NCI-H82 (cell line): ENCODE measurements at regions not wholly inside any gene's neighbourhood (a gene's known extent, or its start where the extent isn't known, plus 50 kb on each side); places are given as distances from the start of the nearest gene placed in this dataset.

Source experiments
- DNase-seq: peaks from one replicate; lab custom pipeline; 2025; lab: John Stamatoyannopoulos, UW

DNA sequence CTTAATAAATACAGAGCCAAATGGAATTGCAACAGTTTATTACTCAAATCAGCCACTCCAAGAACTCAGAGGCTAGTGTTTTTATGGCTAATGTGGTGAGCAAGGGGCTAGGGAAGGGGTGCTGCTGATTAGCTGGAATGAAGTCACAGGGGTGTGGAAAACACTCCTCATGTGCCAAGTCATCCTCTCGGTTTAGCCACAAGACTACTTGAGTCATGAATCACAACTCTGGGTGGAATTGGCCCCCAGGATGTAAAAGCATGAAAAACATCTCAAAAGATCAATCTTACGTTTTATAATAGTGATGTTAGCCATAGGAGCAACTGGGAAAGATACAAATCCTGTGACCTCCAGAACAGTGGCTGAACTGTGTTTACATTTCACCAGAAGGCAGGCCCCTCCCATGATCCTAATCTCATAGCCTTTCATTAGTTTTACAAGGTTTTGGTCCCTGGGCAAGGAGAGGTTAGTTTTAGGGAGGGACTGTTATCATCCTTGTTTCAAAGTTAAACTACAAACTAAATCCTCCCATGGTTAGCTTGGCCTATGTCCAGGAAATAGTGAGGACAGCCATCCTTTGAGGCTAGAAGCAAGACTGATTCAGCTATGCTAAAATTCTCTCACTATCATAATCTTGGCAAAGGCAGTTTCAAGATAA, 2020.1 kb upstream of the PCDH20 start:
- DNase-seq, result no peak

- DNase-seq, result peak; percentile 23
Observed at GRCh38 chr13:63433546-63434150, 2018.0 kb upstream of the PCDH20 start.

GRCh38 chr13:63427170-63427569, 2011.5 kb upstream of the PCDH20 start:
- peak; percentile 36 for DNase-seq

GRCh38 chr13:63425131-63425530, 2009.5 kb upstream of the PCDH20 start:
- DNase-seq, result no peak

- no peak for DNase-seq
Observed at GRCh38 chr13:63421123-63421522, 2005.5 kb upstream of the PCDH20 start.

DNA sequence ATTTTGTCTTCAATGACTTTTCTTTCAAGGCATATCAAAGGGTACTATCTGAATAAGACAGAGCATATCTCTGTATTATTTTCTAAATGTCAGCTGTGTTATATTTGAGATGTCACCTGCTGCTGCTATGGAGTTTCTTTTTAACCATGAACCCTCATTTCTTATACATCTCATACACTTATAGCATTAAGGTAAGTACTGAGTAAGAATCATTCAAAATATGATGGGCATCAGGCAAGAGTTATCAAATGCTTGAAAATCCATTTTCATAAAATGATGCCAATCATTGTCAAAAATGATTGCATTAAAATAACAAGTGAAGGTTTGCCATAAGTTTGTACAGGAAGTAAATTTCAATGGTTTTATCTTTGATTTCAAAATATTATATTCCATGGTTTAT, 2005.0 kb upstream of the PCDH20 start:
- DNase-seq, result no peak

- no peak for DNase-seq
Observed at GRCh38 chr13:63414247-63414646, 1998.6 kb upstream of the PCDH20 start.

DNA sequence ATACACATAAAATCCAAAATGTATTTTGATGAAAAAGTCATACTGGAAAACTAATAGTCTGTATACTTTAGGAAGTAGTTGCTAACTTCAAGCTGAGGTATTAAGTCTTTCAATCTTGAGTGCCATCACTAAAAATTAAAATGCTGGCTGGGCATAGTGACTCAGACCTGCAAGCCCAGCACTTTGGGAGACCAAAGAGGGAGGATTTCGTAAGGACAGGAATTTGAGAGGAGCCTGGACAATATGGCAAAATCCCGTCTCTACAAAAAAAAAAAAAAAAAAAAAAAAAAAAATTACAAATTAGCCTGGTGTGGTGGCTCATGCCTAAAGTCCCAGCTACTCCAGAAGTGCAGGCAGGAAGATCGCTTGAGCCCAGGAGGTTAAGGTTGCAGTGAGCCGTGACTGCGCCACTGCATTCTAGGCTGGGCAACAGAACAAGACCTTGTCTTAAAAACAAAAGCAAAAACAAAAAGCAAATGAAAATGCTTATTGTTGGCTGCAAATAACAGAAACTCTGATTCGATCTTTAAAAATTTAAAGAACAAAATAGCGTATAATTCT, 1994.2 kb upstream of the PCDH20 start:
- DNase-seq, result no peak

- DNase-seq, result peak; percentile 57
Observed at GRCh38 chr13:63408331-63409189, 1992.9 kb upstream of the PCDH20 start.

GRCh38 chr13:63403733-63404132, 1988.1 kb upstream of the PCDH20 start:
- no peak for DNase-seq

DNA sequence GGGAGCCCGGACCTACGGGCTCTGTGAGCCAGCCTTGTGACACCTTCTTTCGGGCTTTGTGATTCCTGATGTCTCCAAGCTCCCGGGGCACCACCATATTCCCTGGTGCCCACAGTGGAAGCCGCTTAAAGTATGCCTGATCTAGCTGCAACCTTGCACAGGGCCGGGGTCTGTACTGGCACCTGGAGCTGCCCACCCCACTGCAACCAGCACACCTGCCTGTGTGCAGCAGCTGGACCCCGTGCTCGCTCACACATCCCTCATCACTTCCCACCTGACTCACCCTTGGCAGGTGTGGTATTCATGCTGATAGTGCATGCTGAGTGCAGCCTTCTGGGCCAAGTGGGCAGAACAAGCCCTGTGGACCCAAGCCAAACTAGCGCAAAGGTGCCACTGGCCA, 1981.1 kb upstream of the PCDH20 start:
- DNase-seq, result no peak

GRCh38 chr13:63393112-63393511, 1977.5 kb upstream of the PCDH20 start:
- no peak for DNase-seq

DNA sequence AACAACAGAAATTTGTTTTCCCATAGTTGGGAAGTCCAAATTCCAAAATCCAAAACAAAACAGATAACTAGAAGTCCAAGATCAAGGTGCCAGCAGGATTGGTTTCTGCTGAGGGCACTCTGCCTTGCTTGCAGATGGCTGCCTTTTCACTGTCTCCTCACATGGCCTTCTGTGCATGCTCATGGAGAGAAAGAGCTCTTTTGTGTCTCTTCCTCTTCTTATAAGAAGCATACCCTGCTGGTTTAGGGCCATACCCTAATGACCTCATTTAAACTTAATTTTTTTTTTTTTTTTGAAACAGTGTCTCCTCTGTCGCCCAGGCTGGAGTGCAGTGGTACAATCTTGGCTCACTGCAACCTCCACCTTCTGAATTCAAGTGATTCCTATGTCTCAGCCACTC, 1974.1 kb upstream of the PCDH20 start:
- no peak for DNase-seq

DNA sequence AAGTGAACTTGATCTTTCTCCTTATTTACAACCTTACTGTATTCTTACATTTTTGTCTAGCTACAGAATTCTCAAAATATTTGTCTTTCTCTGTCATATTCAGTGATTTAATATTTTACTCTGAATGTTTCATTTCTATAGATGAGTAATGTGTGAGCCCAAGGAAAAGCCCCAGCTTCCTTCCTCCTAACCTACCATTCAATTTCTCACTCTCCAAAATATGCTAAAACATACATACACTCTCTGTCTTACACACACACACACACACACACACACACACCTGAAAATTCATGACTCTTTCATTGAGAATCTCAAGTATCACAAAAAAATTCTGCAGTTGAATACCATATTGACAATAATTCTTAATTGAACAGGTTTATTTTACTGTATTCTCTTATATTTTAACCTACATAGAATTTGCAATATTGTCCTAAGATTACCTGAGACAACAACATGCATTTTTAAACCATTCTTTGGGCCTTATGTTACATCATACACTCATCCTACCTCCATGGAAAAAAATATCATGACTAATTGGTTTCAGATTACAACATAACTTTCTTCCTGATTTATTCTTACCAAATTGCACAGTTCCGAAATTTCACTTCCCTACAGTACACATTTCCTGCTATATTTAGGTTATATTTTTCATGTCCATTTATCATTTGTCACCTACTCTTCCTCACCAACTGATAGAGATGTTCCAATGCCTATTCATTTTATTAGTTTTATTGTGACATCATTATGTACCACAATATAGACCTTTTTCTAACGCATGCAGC, 1965.6 kb upstream of the PCDH20 start:
- no peak for DNase-seq

DNA sequence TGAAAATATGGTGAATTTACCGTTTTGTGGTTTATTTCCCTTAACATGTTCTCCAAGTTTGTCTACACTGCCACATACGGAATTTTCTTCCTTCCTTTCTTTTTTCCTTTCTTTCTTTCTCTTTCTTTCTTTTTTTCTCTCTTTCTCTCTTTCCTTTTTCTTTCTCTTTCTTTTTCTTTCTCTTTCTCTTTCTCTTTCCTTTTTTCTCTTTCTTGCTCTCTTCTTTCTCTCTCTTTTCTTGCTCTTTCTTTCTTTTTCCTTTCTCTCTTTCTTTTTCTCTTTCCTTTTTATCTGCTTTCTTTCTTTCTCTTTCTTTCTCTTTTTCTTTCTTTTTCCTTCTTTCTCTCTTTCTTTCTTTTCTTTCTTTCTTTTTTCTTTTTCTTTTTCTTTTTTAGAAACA, 1962.3 kb upstream of the PCDH20 start:
- DNase-seq, result no peak

DNA sequence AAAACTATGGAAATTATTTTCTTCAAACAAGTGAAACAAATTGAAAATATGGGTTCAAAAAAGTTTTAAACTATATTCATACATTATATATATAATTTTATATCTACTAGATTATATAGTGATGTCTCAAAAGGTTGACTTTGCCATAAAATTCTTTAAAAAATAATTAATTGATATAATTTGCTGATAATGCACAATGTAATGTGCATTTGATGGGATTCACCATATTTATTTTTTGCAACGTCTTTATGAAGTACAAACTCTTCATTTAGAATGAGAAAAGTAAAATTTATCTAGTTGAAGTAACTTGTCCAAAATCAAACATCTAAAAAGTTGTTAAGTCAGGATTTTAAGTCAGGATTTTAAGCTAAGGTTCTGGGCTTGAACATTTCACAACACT, 1954.5 kb upstream of the PCDH20 start:
- no peak for DNase-seq

DNA sequence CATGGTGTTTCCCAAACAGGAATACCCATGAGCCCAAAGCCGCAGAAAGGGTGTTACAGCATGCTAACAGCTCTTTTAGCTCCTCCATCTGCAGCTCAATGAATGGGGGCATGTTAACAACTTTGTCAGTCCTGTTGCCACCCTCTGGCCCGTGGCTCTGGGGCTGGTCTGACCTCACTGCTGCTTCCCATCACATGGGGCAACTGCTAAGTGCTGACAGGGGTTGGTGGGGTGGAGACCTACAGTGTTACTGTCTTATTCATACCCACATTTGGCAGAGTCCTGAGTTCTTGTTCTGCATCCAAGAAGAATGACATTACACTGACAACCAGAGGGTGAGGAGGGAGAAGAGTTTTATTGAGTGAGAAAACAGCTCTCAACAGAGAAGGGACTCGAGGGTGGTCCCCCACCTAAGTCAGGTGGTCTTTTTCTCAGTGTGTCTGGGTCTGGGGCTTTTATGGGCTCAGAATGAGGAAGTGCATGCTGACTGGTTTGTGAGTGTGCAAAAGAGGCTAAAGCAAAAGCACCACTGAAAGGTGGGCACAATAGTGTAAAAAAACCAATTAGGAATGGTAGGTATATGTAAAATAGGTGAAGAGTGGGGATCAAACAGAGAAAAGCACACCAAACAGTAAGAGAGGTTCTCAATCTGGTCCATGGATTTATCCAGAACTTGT, 1952.0 kb upstream of the PCDH20 start:
- no peak for DNase-seq

DNA sequence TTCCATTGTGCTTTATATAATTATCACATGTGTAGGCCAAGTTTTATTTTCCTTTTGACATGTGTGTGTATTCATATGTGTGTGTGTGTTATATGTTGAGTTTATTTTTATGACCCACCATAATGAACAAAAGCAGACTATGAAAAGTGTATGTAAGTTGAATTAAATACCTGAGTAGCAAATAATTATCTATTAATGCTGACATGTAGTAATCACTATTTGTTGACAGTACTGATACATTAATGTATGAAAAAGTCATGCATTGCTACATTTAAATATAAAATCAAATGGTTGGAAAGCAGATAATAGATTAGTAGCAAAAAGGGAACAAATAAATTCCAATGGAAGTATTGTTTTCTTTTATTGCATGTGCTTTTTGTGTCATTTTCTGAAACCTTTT, 1948.5 kb upstream of the PCDH20 start:
- DNase-seq, result no peak

DNA sequence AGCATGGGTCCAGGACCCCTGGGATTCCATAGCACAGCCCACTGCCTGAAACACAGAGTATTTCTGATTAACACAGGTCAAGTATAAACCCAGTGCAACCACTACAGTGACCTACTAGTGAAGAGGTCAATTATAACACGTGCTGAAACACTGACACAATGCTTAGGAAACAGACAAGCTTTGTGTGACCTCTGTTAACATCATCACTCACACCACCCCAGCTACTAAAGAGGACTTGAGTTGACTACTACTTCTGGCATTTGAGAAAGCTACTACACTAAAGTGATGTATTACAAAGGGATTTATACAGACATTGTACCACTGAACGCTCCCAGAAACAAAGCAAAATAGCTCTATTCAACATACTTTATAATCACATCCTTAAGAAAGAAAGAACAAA, 1935.9 kb upstream of the PCDH20 start:
- no peak for DNase-seq

DNA sequence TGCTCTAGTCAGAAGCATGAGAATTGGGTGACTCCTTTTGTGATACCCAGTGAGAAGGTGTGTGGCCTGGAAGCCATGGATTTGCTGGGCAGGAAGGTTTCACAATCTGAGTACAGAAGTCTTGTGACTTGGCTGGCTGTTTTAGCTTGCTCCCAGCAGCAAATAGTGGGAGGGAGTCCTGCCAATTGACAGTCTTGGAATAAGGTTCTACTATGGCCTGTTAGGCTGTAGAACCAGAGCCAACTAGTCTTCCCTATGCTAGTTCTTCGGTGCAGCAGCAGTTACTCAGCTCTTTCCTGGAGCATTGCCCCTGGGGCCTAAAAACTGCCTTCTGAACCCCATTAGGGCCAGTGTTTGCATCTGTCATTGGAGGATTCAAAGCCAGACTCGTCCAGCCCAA, 1935.4 kb upstream of the PCDH20 start:
- DNase-seq, result no peak

DNA sequence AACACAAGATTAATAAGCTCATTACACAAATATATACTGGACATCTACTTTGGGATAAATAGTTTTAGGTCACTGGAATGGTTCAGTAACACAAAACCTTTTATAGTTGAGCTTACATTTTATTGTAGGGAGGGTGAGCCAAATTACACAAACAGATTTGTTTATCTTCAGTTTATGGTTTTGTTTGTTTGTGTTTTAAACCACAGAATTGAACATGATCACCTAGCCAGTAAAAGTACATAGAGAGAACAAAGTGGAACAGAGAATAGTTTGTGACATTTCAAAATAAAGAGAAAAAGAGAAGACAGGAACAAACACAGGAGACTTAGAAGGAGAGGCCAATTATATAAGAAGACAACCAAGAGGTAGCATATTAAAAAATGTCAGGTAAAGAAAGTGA, 1930.2 kb upstream of the PCDH20 start:
- no peak for DNase-seq

DNA sequence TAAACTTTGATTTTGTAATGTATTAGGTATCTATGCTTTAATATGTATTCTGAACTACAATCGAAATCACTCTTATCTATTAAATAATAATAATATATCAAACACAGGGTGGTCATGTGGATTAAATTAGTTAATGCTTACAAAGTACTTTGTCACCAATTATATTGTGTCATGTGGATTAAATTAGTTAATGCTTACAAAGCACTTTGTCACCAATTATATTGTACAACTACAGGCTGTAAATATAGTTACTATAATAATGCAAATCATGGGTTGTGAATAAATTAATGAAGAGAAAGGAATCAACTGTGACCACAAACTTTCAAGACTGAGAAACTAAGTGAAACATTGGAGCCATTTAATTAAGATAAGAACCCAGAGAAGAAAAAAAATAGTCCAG, 1929.1 kb upstream of the PCDH20 start:
- DNase-seq, result no peak
